Keratinocyte (primary cell): ENCODE measurements at regions not wholly inside any gene's neighbourhood (a gene's known extent, or its start where the extent isn't known, plus 50 kb on each side); places are given as distances from the start of the nearest gene placed in this dataset.

Experiments used
- CTCF ChIP-seq, 3 experiments: IDR thresholded peaks in 1 of 3; conservative IDR thresholded peaks in 1 of 3; optimal IDR thresholded peaks in 1 of 3; 2 replicates in 2 of 3; 3 replicates in 1 of 3; pipeline versions ENCODE3 to v1.5.1; 2011; ENCODE audit warnings: low read length in 3 of 3, mild to moderate bottlenecking in 3 of 3, moderate library complexity in 2 of 3, control low read depth in 1 of 3, inconsistent platforms in 1 of 3; ENCODE audit not compliant: insufficient read depth in 2 of 3; ENCODE audit errors: extremely low read depth in 1 of 3
- EZH2 ChIP-seq: IDR thresholded peaks from one replicate; pipeline ENCODE4 v1.6.1; 2012; ENCODE audit warnings: inconsistent platforms, mild to moderate bottlenecking, low read length, moderate library complexity

GRCh38 chr14:73792481-73792880 is 59.1 kb upstream of the PTGR2 start:
- TF ChIP-seq CTCF (optimal IDR thresholded peaks at IDR 0.05 in 1 of 3, IDR thresholded peaks at IDR 0.05 in 1 of 3, conservative IDR thresholded peaks at IDR 0.05 in 1 of 3; ENCODE audit: extremely low read depth in 1 of 3, insufficient read depth in 2 of 3, low read length in 3 of 3) (no peak), EZH2 (no peak)
